IMR-90 (cell line): ENCODE measurements at regions not wholly inside any gene's neighbourhood (a gene's known extent, or its start where the extent isn't known, plus 50 kb on each side); places are given as distances from the start of the nearest gene placed in this dataset.

Experiments used
- BHLHE40 ChIP-seq: fragments of 150-350 bp; IDR thresholded peaks from 2 replicates; pipeline ENCODE4 v1.6.1; 2016; ENCODE audit warnings: mild to moderate bottlenecking, low read depth, low read length
- CEBPB ChIP-seq: IDR thresholded peaks from 2 replicates; pipeline ENCODE4 v1.6.1; 2012; ENCODE audit warnings: low read depth, low read length, improper control_type of control experiment
- FOS ChIP-seq: fragments of 150-350 bp; IDR thresholded peaks from 2 replicates; pipeline ENCODE4 v1.6.1; 2016; ENCODE audit warnings: low read depth, low read length
- MAFK ChIP-seq: IDR thresholded peaks from 2 replicates; pipeline ENCODE4 v1.6.1; 2012; ENCODE audit warnings: low read depth, low read length, improper control_type of control experiment
- MAZ ChIP-seq: IDR thresholded peaks from 2 replicates; pipeline ENCODE4 v1.6.1; 2012; ENCODE audit warnings: low read depth, mild to moderate bottlenecking, low read length, improper control_type of control experiment, moderate library complexity, borderline replicate concordance
- MXI1 ChIP-seq: IDR thresholded peaks from 2 replicates; pipeline ENCODE4 v1.6.1; 2012; ENCODE audit warnings: low read depth, mild to moderate bottlenecking, low read length, moderate library complexity, borderline replicate concordance
- NFE2L2 ChIP-seq: fragments of 150-350 bp; IDR thresholded peaks from 2 replicates; pipeline ENCODE4 v1.6.1; 2016; ENCODE audit warnings: low read depth, mild to moderate bottlenecking, low read length
- POLR2A ChIP-seq: IDR thresholded peaks from 2 replicates; pipeline ENCODE4 v1.6.1; 2012; ENCODE audit warnings: mild to moderate bottlenecking, low read depth, low read length
- RAD21 ChIP-seq: IDR thresholded peaks from 2 replicates; pipeline ENCODE4 v1.6.1; 2012; ENCODE audit warnings: low read length, improper control_type of control experiment
- TF ChIP-seq, protein P1 (sequence below): conservative IDR thresholded peaks from 2 replicates; pipeline ENCODE4 v1.5.1; 2012; ENCODE audit warnings: mild to moderate bottlenecking, low read depth, low read length, improper control_type of control experiment
- TF ChIP-seq, protein P2 (sequence below): fragments of 150-350 bp; IDR thresholded peaks from 2 replicates; pipeline ENCODE4 v1.6.1; 2017; ENCODE audit warnings: mild to moderate bottlenecking, antibody characterized with exemption, low read length, low read depth

DNA sequence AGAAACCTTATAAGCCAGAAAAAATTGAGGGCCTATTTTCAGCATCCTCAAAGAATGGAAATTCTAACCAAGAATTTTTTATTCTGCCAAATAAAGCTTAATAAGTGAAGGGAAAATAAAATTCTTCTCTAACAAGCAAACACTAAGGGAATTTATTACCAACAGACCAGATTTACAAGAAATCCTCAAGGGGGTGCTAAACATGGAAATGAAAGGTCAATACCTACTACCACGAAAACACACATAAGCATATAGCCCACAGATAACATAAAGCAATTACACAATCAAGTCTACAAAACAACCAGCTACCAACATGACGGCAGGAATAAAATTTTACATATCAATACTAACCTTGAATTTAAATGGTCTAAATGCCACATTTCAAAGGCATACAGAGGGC, 883.5 kb downstream of the SI start:
- TF ChIP-seq, protein P1, sequence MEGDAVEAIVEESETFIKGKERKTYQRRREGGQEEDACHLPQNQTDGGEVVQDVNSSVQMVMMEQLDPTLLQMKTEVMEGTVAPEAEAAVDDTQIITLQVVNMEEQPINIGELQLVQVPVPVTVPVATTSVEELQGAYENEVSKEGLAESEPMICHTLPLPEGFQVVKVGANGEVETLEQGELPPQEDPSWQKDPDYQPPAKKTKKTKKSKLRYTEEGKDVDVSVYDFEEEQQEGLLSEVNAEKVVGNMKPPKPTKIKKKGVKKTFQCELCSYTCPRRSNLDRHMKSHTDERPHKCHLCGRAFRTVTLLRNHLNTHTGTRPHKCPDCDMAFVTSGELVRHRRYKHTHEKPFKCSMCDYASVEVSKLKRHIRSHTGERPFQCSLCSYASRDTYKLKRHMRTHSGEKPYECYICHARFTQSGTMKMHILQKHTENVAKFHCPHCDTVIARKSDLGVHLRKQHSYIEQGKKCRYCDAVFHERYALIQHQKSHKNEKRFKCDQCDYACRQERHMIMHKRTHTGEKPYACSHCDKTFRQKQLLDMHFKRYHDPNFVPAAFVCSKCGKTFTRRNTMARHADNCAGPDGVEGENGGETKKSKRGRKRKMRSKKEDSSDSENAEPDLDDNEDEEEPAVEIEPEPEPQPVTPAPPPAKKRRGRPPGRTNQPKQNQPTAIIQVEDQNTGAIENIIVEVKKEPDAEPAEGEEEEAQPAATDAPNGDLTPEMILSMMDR, result no peak
- TF ChIP-seq POLR2A (no peak), FOS (no peak), RAD21 (no peak), BHLHE40 (no peak), MAZ (no peak), NFE2L2 (no peak), CEBPB (no peak), MXI1 (no peak), MAFK (no peak)
- TF ChIP-seq, protein P2, sequence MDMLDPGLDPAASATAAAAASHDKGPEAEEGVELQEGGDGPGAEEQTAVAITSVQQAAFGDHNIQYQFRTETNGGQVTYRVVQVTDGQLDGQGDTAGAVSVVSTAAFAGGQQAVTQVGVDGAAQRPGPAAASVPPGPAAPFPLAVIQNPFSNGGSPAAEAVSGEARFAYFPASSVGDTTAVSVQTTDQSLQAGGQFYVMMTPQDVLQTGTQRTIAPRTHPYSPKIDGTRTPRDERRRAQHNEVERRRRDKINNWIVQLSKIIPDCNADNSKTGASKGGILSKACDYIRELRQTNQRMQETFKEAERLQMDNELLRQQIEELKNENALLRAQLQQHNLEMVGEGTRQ, result no peak
